NCI-H526 treated with DMSO at 0.1 percent for 48 hours (cell line): ENCODE measurements at regions not wholly inside any gene's neighbourhood (a gene's known extent, or its start where the extent isn't known, plus 50 kb on each side); places are given as distances from the start of the nearest gene placed in this dataset.

Source experiments
- DNase-seq: peaks from one replicate; lab custom pipeline; 2025; lab: John Stamatoyannopoulos, UW

GRCh38 chr22:27418261-27418660 is 383.3 kb downstream of the MN1 start:
- no peak for DNase-seq

- no peak for DNase-seq
These were observed 382.1 kb downstream of the MN1 start for GRCh38 chr22:27419473-27419872.

- DNase-seq, result no peak
These were observed 381.2 kb downstream of the MN1 start for GRCh38 chr22:27420195-27420816.

- DNase-seq, result no peak
These were observed 380.7 kb downstream of the MN1 start for GRCh38 chr22:27420817-27421361.

- DNase-seq, result no peak
These were observed 379.1 kb downstream of the MN1 start for GRCh38 chr22:27422442-27422841.

GRCh38 chr22:27424319-27424718 is 377.2 kb downstream of the MN1 start:
- no peak for DNase-seq

- no peak for DNase-seq
These were observed 372.1 kb downstream of the MN1 start for GRCh38 chr22:27429476-27429875.

GRCh38 chr22:27431081-27431480 is 370.5 kb downstream of the MN1 start:
- DNase-seq, result no peak

- DNase-seq, result no peak
These were observed 369.7 kb downstream of the MN1 start for GRCh38 chr22:27431896-27432295.

- no peak for DNase-seq
These were observed 368.5 kb downstream of the MN1 start for GRCh38 chr22:27433099-27433498.

GRCh38 chr22:27433585-27434190 is 367.9 kb downstream of the MN1 start:
- no peak for DNase-seq

- no peak for DNase-seq
These were observed 366.7 kb downstream of the MN1 start for GRCh38 chr22:27434898-27435297.

- no peak for DNase-seq
These were observed 365.5 kb downstream of the MN1 start for GRCh38 chr22:27435844-27436576.

- no peak for DNase-seq
These were observed 365.0 kb downstream of the MN1 start for GRCh38 chr22:27436591-27436990.

- no peak for DNase-seq
These were observed 364.0 kb downstream of the MN1 start for GRCh38 chr22:27437570-27437969.

- DNase-seq, result no peak
These were observed 363.1 kb downstream of the MN1 start for GRCh38 chr22:27438271-27438980.

GRCh38 chr22:27439131-27439530 is 362.4 kb downstream of the MN1 start:
- no peak for DNase-seq

- DNase-seq, result no peak
These were observed 361.2 kb downstream of the MN1 start for GRCh38 chr22:27440304-27440865.

GRCh38 chr22:27441706-27442475 is 359.7 kb downstream of the MN1 start:
- DNase-seq, result peak; percentile 71

GRCh38 chr22:27443306-27443705 is 358.2 kb downstream of the MN1 start:
- no peak for DNase-seq

GRCh38 chr22:27445881-27446280 is 355.7 kb downstream of the MN1 start:
- DNase-seq, result no peak
